ENCODE measurements at regions not wholly inside any gene's neighbourhood (a gene's known extent, or its start where the extent isn't known, plus 50 kb on each side); places are given as distances from the start of the nearest gene placed in this dataset.

DNA sequence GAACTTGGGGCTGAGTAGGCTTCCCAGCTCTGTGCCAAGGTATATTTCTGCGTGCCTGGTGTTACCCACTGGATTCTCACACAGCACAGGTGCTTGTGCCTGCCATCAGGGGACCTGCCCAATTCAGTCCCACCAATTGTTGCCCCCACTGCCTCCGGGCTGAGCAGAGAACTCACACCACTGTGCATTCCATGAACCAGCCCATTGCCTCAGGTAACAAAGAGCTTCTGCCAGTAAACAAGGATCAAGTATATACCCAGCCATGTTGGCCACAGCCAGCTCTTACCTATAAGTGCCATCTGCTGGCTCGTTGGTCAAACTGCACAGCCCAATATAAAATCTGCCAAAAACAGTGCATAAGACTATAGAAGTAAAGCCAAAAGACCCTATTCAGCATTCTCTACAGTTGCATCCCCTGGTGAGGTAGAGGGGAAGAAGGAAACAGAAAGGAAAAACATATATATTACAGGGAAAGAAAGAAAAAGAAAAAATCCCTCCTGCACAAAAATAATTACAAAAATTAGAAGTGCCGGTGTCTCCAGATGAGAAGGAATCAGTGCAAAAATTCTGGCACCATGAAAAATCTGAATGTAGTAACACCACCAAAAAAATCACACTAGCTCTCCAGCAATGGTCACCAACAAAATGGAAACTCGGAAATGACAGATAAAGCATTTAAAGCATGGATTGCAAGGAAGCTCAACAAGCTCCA, 241.4 kb downstream of the IBTK start:
- ChIA-PET CTCF (interaction anchor here (0.7 to 3.4 kb wide), 9 partner anchors 10 to 253 kb away, joined by 3 to 22 read pairs (median 4); no protein-coding TSS in a partner anchor), POLR2A (no interaction called here)
- no peak overlapping the region for H3K27ac ChIP-seq (ENCODE audit: low read depth, low read length)
- no peak for DNase-seq (ENCODE audit: low read depth, low spot score)
- TF ChIP-seq, protein P1, sequence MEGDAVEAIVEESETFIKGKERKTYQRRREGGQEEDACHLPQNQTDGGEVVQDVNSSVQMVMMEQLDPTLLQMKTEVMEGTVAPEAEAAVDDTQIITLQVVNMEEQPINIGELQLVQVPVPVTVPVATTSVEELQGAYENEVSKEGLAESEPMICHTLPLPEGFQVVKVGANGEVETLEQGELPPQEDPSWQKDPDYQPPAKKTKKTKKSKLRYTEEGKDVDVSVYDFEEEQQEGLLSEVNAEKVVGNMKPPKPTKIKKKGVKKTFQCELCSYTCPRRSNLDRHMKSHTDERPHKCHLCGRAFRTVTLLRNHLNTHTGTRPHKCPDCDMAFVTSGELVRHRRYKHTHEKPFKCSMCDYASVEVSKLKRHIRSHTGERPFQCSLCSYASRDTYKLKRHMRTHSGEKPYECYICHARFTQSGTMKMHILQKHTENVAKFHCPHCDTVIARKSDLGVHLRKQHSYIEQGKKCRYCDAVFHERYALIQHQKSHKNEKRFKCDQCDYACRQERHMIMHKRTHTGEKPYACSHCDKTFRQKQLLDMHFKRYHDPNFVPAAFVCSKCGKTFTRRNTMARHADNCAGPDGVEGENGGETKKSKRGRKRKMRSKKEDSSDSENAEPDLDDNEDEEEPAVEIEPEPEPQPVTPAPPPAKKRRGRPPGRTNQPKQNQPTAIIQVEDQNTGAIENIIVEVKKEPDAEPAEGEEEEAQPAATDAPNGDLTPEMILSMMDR (IDR thresholded peaks at IDR 0.05; ENCODE audit: low read depth, low read length) = peak; percentile 66
- H3K4me3 ChIP-seq (ENCODE audit: low read depth, low read length) = no peak overlapping the region
- H3K27me3 ChIP-seq (ENCODE audit: control insufficient read depth, insufficient read depth, low read length) = no peaks in the 10 kb centered on the region
- peaks cover 12% of the 10 kb centered on the region for H3K9me3 ChIP-seq (ENCODE audit: control insufficient read depth, insufficient read depth, low read length)

DNA sequence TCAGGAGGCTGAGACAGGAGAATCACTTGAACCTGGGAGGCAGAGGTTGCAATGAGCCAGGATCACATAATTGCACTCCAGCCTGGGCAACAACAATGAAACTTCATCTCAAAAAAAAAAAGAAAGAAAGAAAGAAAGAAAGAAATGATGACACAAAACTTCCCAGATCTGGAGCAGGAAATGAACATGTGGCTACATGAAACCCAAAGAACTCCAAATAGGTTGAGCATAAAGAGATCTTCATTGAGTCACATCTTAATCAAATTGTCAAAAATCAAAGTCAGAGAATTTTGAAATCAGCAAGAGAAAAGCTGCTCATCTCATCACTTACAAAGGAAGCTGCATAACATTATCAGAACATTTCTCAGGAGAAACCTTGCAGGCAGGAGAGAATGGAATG, 247.0 kb downstream of the IBTK start:
- POLR2A ChIA-PET = no interaction called here
- H3K9me3 ChIP-seq (ENCODE audit: control insufficient read depth, insufficient read depth, low read length) = peaks cover 7% of the 10 kb centered on the region; the same call in 1 of the 2 replicates
- TF ChIP-seq, protein P1 (IDR thresholded peaks at IDR 0.05; ENCODE audit: low read depth, low read length) = no peak
- H3K4me3 ChIP-seq (ENCODE audit: low read depth, low read length) = no peak overlapping the region
- CTCF ChIA-PET = no interaction called here
- no peaks in the 10 kb centered on the region for H3K27me3 ChIP-seq (ENCODE audit: control insufficient read depth, insufficient read depth, low read length)
- DNase-seq (ENCODE audit: low read depth, low spot score) = no peak
- H3K27ac ChIP-seq (ENCODE audit: low read depth, low read length) = no peak overlapping the region

DNA sequence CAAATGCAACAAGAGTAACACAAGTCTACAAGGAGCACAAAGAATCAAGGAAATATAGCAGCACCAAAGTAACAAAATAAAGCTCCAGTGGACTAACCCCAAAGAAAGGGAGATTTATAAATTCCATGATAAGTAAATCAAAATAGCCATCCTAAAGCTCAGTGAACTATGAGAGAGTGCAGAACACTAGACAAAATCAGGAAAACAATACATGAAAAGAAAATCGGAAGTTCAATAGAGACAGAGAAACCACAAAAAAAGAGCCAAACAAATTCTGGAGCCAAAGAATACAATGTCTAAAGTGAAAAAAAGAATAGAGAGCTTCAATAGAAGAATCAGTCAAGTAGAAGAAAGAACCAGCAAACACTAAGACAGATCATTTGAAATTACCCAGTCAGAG, 247.3 kb upstream of the TENT5A start:
- no peak overlapping the region for H3K27ac ChIP-seq (ENCODE audit: low read depth, low read length)
- no peak overlapping the region for H3K4me3 ChIP-seq (ENCODE audit: low read depth, low read length)
- POLR2A ChIA-PET = no interaction called here
- CTCF ChIA-PET = no interaction called here
- no peak for DNase-seq (ENCODE audit: low read depth, low spot score)
- H3K27me3 ChIP-seq (ENCODE audit: control insufficient read depth, insufficient read depth, low read length) = no peaks in the 10 kb centered on the region
- H3K9me3 ChIP-seq (ENCODE audit: control insufficient read depth, insufficient read depth, low read length) = peaks cover under 1% of the 10 kb centered on the region; the same call in 1 of the 2 replicates
- TF ChIP-seq, protein P1 (IDR thresholded peaks at IDR 0.05; ENCODE audit: low read depth, low read length) = no peak

DNA sequence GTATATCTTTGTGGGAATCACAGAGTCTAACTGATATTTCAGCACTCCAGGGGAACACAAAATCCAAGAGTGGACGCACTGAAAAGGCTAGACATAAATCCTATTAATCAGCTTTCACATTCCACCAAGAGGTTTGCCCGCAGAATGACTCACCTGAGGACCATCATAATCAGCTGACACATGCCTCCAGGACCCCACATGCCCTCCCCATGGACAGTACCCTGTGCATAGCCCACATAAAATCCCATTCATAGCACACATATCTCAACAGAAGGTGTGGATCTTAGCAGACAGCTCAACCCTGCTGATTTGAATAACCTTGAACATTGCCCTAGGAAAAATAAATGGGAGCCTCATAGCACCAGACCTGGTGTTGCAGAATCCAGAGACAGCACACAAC, 246.8 kb upstream of the TENT5A start:
- TF ChIP-seq, protein P1 (IDR thresholded peaks at IDR 0.05; ENCODE audit: low read depth, low read length) = no peak
- Histone ChIP-seq H3K9me3 (ENCODE audit: control insufficient read depth, insufficient read depth, low read length) (no peaks in the 10 kb centered on the region), H3K4me3 (ENCODE audit: low read depth, low read length) (no peak overlapping the region), H3K27ac (ENCODE audit: low read depth, low read length) (no peak overlapping the region), H3K27me3 (ENCODE audit: control insufficient read depth, insufficient read depth, low read length) (no peaks in the 10 kb centered on the region)
- ChIA-PET CTCF (interaction anchor here (1.2 kb wide), 1 partner anchor 36 kb away, joined by 3 read pairs; no protein-coding TSS in a partner anchor), POLR2A (no interaction called here)
- DNase-seq (ENCODE audit: low read depth, low spot score) = no peak

DNA sequence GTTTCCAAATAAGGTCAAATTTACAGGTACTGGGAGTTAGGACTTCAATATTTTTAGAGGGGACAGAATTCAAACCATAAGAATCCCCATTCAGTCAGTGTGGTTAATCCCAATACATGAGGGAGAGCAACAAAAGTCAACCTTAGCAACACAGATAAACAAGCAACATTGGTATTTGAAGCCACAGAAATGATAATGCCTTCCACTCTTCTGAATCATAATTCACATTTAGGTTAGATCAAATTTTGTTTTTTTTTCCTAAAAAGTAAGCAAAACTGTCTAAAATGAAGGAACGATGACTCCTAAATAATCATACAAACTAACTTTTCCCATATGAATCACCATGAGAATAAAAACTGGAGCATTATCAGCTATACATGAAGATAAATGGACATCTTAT, 246.0 kb upstream of the TENT5A start:
- H3K9me3 ChIP-seq (ENCODE audit: control insufficient read depth, insufficient read depth, low read length) = no peaks in the 10 kb centered on the region
- peak overlapping the region; percentile 52 for H3K27ac ChIP-seq (ENCODE audit: low read depth, low read length)
- TF ChIP-seq, protein P1 (IDR thresholded peaks at IDR 0.05; ENCODE audit: low read depth, low read length) = no peak
- DNase-seq (ENCODE audit: low read depth, low spot score) = no peak
- H3K4me3 ChIP-seq (ENCODE audit: low read depth, low read length) = no peak overlapping the region
- POLR2A ChIA-PET = interaction anchor here (0.7 kb wide), 1 partner anchor 1014 kb away, joined by 3 read pairs; no protein-coding TSS in a partner anchor
- CTCF ChIA-PET = interaction anchor here (1.2 to 4.5 kb wide), 2 partner anchors 7 to 37 kb away, joined by 3 to 22 read pairs; no protein-coding TSS in a partner anchor
- H3K27me3 ChIP-seq (ENCODE audit: control insufficient read depth, insufficient read depth, low read length) = no peaks in the 10 kb centered on the region

Data from AG04450 (cell line).